HFFc6 (cell line): ENCODE measurements at regions not wholly inside any gene's neighbourhood (a gene's known extent, or its start where the extent isn't known, plus 50 kb on each side); places are given as distances from the start of the nearest gene placed in this dataset.

Source experiments
- DNase-seq: peaks from one replicate; pipeline ENCODE4 v3.0.0-alpha.2; 2018
- H3K27ac Mint-ChIP-seq: 2 replicates; pipeline ENCODE4 v1.8.0; 2020; ENCODE audit warnings: mild to moderate bottlenecking, mixed read lengths
- H3K27me3 Mint-ChIP-seq: 2 replicates; pipeline ENCODE4 v1.8.0; 2021; ENCODE audit warnings: mild to moderate bottlenecking, moderate library complexity, mixed read lengths; ENCODE audit not compliant: insufficient read depth
- H3K36me3 Mint-ChIP-seq: 2 replicates; pipeline ENCODE4 v1.8.0; 2021; ENCODE audit warnings: low read depth, mixed read lengths
- H3K4me1 Mint-ChIP-seq: 2 replicates; pipeline ENCODE4 v1.8.0; 2020; ENCODE audit warnings: low read depth, mixed read lengths
- H3K4me3 Mint-ChIP-seq: 2 replicates; pipeline ENCODE4 v1.8.0; 2020; ENCODE audit warnings: mild to moderate bottlenecking, moderate library complexity, mixed read lengths
- H3K9me3 Mint-ChIP-seq: 2 replicates; pipeline ENCODE4 v1.8.0; 2020; ENCODE audit warnings: mild to moderate bottlenecking, mixed read lengths
- CTCF ChIP-seq: fragments of 200-600 bp; sonication (generic); IDR thresholded peaks from 2 replicates; pipeline ENCODE4 v1.5.0; 2021; ENCODE audit warnings: antibody characterized with exemption, mild to moderate bottlenecking

- Mint-ChIP-seq H3K4me3 (no peak overlapping the region), H3K27me3 (peaks cover 49% of the 10 kb centered on the region), H3K27ac (no peak overlapping the region), H3K36me3 (no peaks in the 10 kb centered on the region), H3K9me3 (peaks cover 4% of the 10 kb centered on the region; the same call in 1 of the 2 replicates), H3K4me1 (no peaks in the 10 kb centered on the region)
- DNase-seq, result no peak
- TF ChIP-seq CTCF, result no peak
Measured at GRCh38 chr5:172572440-172572839, 68.6 kb upstream of the NEURL1B start.

- H3K27me3 Mint-ChIP-seq, result peaks cover 52% of the 10 kb centered on the region
- no peak overlapping the region for H3K27ac Mint-ChIP-seq
- no peaks in the 10 kb centered on the region for H3K36me3 Mint-ChIP-seq
- DNase-seq, result no peak
- H3K4me3 Mint-ChIP-seq, result no peak overlapping the region
- peaks cover 4% of the 10 kb centered on the region; the same call in 1 of the 2 replicates for H3K9me3 Mint-ChIP-seq
- no peaks in the 10 kb centered on the region for H3K4me1 Mint-ChIP-seq
- no peak for TF ChIP-seq CTCF
Measured at GRCh38 chr5:172571892-172572291, 69.2 kb upstream of the NEURL1B start.

- no peaks in the 10 kb centered on the region for H3K36me3 Mint-ChIP-seq
- TF ChIP-seq CTCF, result no peak
- H3K27me3 Mint-ChIP-seq, result peaks cover 47% of the 10 kb centered on the region
- DNase-seq, result no peak
- peaks cover 4% of the 10 kb centered on the region; the same call in 1 of the 2 replicates for H3K9me3 Mint-ChIP-seq
- H3K4me1 Mint-ChIP-seq, result no peaks in the 10 kb centered on the region
- H3K27ac Mint-ChIP-seq, result no peak overlapping the region
- no peak overlapping the region for H3K4me3 Mint-ChIP-seq
Measured at GRCh38 chr5:172571413-172571812, 69.7 kb upstream of the NEURL1B start.

- Mint-ChIP-seq H3K27me3 (peaks cover 45% of the 10 kb centered on the region), H3K27ac (no peak overlapping the region), H3K36me3 (no peaks in the 10 kb centered on the region), H3K9me3 (peaks cover 4% of the 10 kb centered on the region; the same call in 1 of the 2 replicates), H3K4me1 (no peaks in the 10 kb centered on the region), H3K4me3 (no peak overlapping the region)
- no peak for TF ChIP-seq CTCF
- DNase-seq, result no peak
Measured at GRCh38 chr5:172570594-172571334, 70.3 kb upstream of the NEURL1B start.

GRCh38 chr5:172569861-172570558, 71.1 kb upstream of the NEURL1B start:
- Mint-ChIP-seq H3K27ac (no peak overlapping the region), H3K36me3 (no peaks in the 10 kb centered on the region), H3K9me3 (peaks cover 4% of the 10 kb centered on the region; the same call in 1 of the 2 replicates), H3K27me3 (peaks cover 45% of the 10 kb centered on the region), H3K4me1 (no peaks in the 10 kb centered on the region), H3K4me3 (no peak overlapping the region)
- TF ChIP-seq CTCF, result no peak
- DNase-seq, result no peak
